HEK293 (cell line): ENCODE measurements at regions not wholly inside any gene's neighbourhood (a gene's known extent, or its start where the extent isn't known, plus 50 kb on each side); places are given as distances from the start of the nearest gene placed in this dataset.

Experiments used
- CTCF ChIA-PET: fragments of 350-600 bp; formaldehyde crosslinking; extraction: SDS; loops from one replicate; lab custom pipeline; 2021; ENCODE audit warnings: antibody characterized with exemption; lab: Yijun Ruan, JAX
- POLR2A ChIA-PET: fragments of 300-600 bp; formaldehyde crosslinking; extraction: SDS; loops from one replicate; lab custom pipeline; 2020; ENCODE audit warnings: antibody characterized with exemption, inconsistent platforms; lab: Yijun Ruan, JAX
- H3K27ac ChIP-seq: fragments of 200-500 bp; sonication (Bioruptor generic); 2 replicates; pipeline ENCODE4 v1.5.1; 2014; ENCODE audit warnings: low read depth, low read length, control low read depth, inconsistent platforms; ENCODE audit errors: extremely low read depth
- H3K36me3 ChIP-seq, 2 experiments: fragments of 200-500 bp in 1 of 2; sonication (Bioruptor generic) in 1 of 2; 1 replicate in 1 of 2; 2 replicates in 1 of 2; pipeline ENCODE4 v1.5.1; 2014 to 2017; ENCODE audit warnings: inconsistent platforms in 2 of 2, low read length in 2 of 2; ENCODE audit not compliant: control insufficient read depth in 2 of 2, insufficient read depth in 1 of 2
- H3K4me1 ChIP-seq: fragments of 200-500 bp; sonication (Bioruptor generic); 2 replicates; pipeline ENCODE4 v1.5.1; 2014; ENCODE audit warnings: mild to moderate bottlenecking, low read length, inconsistent platforms; ENCODE audit not compliant: control insufficient read depth, insufficient read depth
- H3K4me3 ChIP-seq: 2 replicates; pipeline ENCODE4 v1.5.1; 2011; ENCODE audit warnings: low read depth, mild to moderate bottlenecking, control low read depth, low read length, moderate library complexity
- H3K9me3 ChIP-seq: fragments of 200-500 bp; sonication (Bioruptor generic); 2 replicates; pipeline ENCODE4 v1.5.1; 2014; ENCODE audit warnings: low read depth, low read length, inconsistent platforms; ENCODE audit not compliant: control insufficient read depth, insufficient read depth
- GFI1B ChIP-seq: fragments of 450-650 bp; formaldehyde crosslinking; IDR thresholded peaks from 2 replicates; pipeline ENCODE4 v1.5.1; 2016; ENCODE audit warnings: missing biosample characterization, missing genetic modification characterization
- GLI2 ChIP-seq: fragments of 450-650 bp; formaldehyde crosslinking; IDR thresholded peaks from 2 replicates; pipeline ENCODE4; 2017; ENCODE audit warnings: missing biosample characterization, missing genetic modification characterization, low read depth, borderline replicate concordance
- GLIS1 ChIP-seq: fragments of 450-650 bp; formaldehyde crosslinking; IDR thresholded peaks from 2 replicates; pipeline ENCODE4 v1.5.1; 2016; ENCODE audit warnings: missing biosample characterization, missing genetic modification characterization
- KLF17 ChIP-seq: fragments of 450-650 bp; formaldehyde crosslinking; IDR thresholded peaks from 2 replicates; pipeline ENCODE4 v1.5.1; 2016; ENCODE audit warnings: missing biosample characterization, missing genetic modification characterization
- KLF7 ChIP-seq: fragments of 450-650 bp; formaldehyde crosslinking; IDR thresholded peaks from 2 replicates; pipeline ENCODE4 v1.5.1; 2016; ENCODE audit warnings: missing biosample characterization, missing genetic modification characterization, borderline replicate concordance
- KLF9 ChIP-seq: fragments of 450-650 bp; formaldehyde crosslinking; IDR thresholded peaks from 2 replicates; pipeline ENCODE4 v1.5.1; 2016; ENCODE audit warnings: missing biosample characterization, missing genetic modification characterization, low read depth
- MZF1 ChIP-seq: fragments of 450-650 bp; formaldehyde crosslinking; IDR thresholded peaks from 2 replicates; pipeline ENCODE4 v1.5.1; 2017; ENCODE audit warnings: missing biosample characterization, missing genetic modification characterization, borderline replicate concordance
- TRIM28 ChIP-seq: IDR thresholded peaks from 2 replicates; pipeline ENCODE4 v1.6.1; 2011; ENCODE audit warnings: low read length, control low read depth, borderline replicate concordance
- ZBTB17 ChIP-seq: fragments of 450-650 bp; formaldehyde crosslinking; IDR thresholded peaks from 2 replicates; pipeline ENCODE4 v1.5.1; 2016; ENCODE audit warnings: missing biosample characterization, missing genetic modification characterization
- ZBTB7A ChIP-seq: fragments of 450-650 bp; formaldehyde crosslinking; IDR thresholded peaks from 2 replicates; pipeline ENCODE4 v1.5.1; 2016; ENCODE audit warnings: low read depth, missing biosample characterization, missing genetic modification characterization
- ZNF114 ChIP-seq: fragments of 450-650 bp; formaldehyde crosslinking; IDR thresholded peaks from 2 replicates; pipeline ENCODE4 v1.5.0; 2017; ENCODE audit warnings: missing biosample characterization, missing genetic modification characterization
- ZNF132 ChIP-seq: fragments of 450-650 bp; formaldehyde crosslinking; IDR thresholded peaks from 2 replicates; pipeline ENCODE4 v1.5.1; 2017; ENCODE audit warnings: missing biosample characterization, missing genetic modification characterization, borderline replicate concordance
- ZNF157 ChIP-seq: fragments of 450-650 bp; formaldehyde crosslinking; IDR thresholded peaks from 2 replicates; pipeline ENCODE4 v1.5.1; 2016; ENCODE audit warnings: missing biosample characterization, missing genetic modification characterization
- ZNF175 ChIP-seq: fragments of 450-650 bp; formaldehyde crosslinking; IDR thresholded peaks from 2 replicates; pipeline ENCODE4 v1.5.1; 2016; ENCODE audit warnings: missing biosample characterization, missing genetic modification characterization
- ZNF19 ChIP-seq: fragments of 450-650 bp; formaldehyde crosslinking; IDR thresholded peaks from 2 replicates; pipeline ENCODE4; 2016; ENCODE audit warnings: missing biosample characterization, missing genetic modification characterization, low read depth
- ZNF223 ChIP-seq: fragments of 450-650 bp; formaldehyde crosslinking; IDR thresholded peaks from 2 replicates; pipeline ENCODE4 v1.5.1; 2016; ENCODE audit warnings: missing biosample characterization, missing genetic modification characterization
- ZNF24 ChIP-seq: fragments of 450-650 bp; formaldehyde crosslinking; IDR thresholded peaks from 2 replicates; pipeline ENCODE4 v1.5.1; 2016; ENCODE audit warnings: missing biosample characterization, missing genetic modification characterization
- ZNF335 ChIP-seq: fragments of 450-650 bp; formaldehyde crosslinking; conservative IDR thresholded peaks from 2 replicates; pipeline ENCODE4 v1.5.1; 2016; ENCODE audit warnings: missing biosample characterization, missing genetic modification characterization
- ZNF354C ChIP-seq: fragments of 450-650 bp; formaldehyde crosslinking; IDR thresholded peaks from 2 replicates; pipeline ENCODE4 v1.5.1; 2016; ENCODE audit warnings: missing biosample characterization, missing genetic modification characterization, low read depth, borderline replicate concordance
- ZNF48 ChIP-seq: fragments of 450-650 bp; formaldehyde crosslinking; IDR thresholded peaks from 2 replicates; pipeline ENCODE4 v1.5.1; 2016; ENCODE audit warnings: missing biosample characterization, missing genetic modification characterization
- ZNF518A ChIP-seq: fragments of 450-650 bp; formaldehyde crosslinking; conservative IDR thresholded peaks from 2 replicates; pipeline ENCODE4 v1.5.1; 2016; ENCODE audit warnings: low read depth, missing biosample characterization, missing genetic modification characterization
- ZNF544 ChIP-seq: fragments of 450-650 bp; formaldehyde crosslinking; IDR thresholded peaks from 2 replicates; pipeline ENCODE4 v1.5.0; 2017; ENCODE audit warnings: missing biosample characterization, missing genetic modification characterization
- ZNF571 ChIP-seq: fragments of 450-650 bp; formaldehyde crosslinking; IDR thresholded peaks from 2 replicates; pipeline ENCODE4 v1.5.0; 2017; ENCODE audit warnings: missing biosample characterization, missing genetic modification characterization
- ZNF707 ChIP-seq: fragments of 450-650 bp; formaldehyde crosslinking; IDR thresholded peaks from 2 replicates; pipeline ENCODE4 v1.5.1; 2016; ENCODE audit warnings: missing biosample characterization, missing genetic modification characterization
- TF ChIP-seq, protein P1 (sequence below): fragments of 450-650 bp; IDR thresholded peaks from 2 replicates; pipeline ENCODE4 v1.5.1; 2018; ENCODE audit warnings: missing biosample characterization, missing genetic modification characterization
- TF ChIP-seq, protein P2 (sequence below): fragments of 450-650 bp; formaldehyde crosslinking; IDR thresholded peaks from 2 replicates; pipeline ENCODE4 v1.5.1; 2016; ENCODE audit warnings: missing biosample characterization, missing genetic modification characterization
- TF ChIP-seq, protein P3 (sequence below): fragments of 450-650 bp; formaldehyde crosslinking; IDR thresholded peaks from 2 replicates; pipeline ENCODE4 v1.5.1; 2016; ENCODE audit warnings: missing biosample characterization, missing genetic modification characterization, borderline replicate concordance

GRCh38 chr2:217117523-217117922 is 257.7 kb upstream of the TNP1 start:
- no peak for TF ChIP-seq GLI2 (tag by site-specific recombination)
- no peak for TF ChIP-seq ZNF335 (tag by site-specific recombination)
- no peak for TF ChIP-seq ZNF544 (tag by site-specific recombination)
- TF ChIP-seq ZNF48 (tag by site-specific recombination) = no peak
- no peak for TF ChIP-seq ZNF157 (tag by site-specific recombination)
- TF ChIP-seq ZNF19 = no peak
- no peak for TF ChIP-seq TRIM28
- no peak for TF ChIP-seq KLF9
- TF ChIP-seq MZF1 (tag by site-specific recombination) = no peak
- TF ChIP-seq KLF7 (tag by site-specific recombination) = no peak
- no peak for TF ChIP-seq ZNF114
- no peak for TF ChIP-seq ZNF354C
- TF ChIP-seq ZNF175 = no peak
- TF ChIP-seq ZNF24 (tag by site-specific recombination) = no peak
- TF ChIP-seq ZNF223 (tag by site-specific recombination) = no peak
- TF ChIP-seq ZBTB7A = no peak
- no peak for TF ChIP-seq GFI1B (tag by site-specific recombination)
- TF ChIP-seq, protein P1, sequence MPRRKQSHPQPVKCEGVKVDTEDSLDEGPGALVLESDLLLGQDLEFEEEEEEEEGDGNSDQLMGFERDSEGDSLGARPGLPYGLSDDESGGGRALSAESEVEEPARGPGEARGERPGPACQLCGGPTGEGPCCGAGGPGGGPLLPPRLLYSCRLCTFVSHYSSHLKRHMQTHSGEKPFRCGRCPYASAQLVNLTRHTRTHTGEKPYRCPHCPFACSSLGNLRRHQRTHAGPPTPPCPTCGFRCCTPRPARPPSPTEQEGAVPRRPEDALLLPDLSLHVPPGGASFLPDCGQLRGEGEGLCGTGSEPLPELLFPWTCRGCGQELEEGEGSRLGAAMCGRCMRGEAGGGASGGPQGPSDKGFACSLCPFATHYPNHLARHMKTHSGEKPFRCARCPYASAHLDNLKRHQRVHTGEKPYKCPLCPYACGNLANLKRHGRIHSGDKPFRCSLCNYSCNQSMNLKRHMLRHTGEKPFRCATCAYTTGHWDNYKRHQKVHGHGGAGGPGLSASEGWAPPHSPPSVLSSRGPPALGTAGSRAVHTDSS (tag by site-specific recombination) = no peak
- TF ChIP-seq ZBTB17 (tag by site-specific recombination) = no peak
- Histone ChIP-seq H3K27ac (no peak overlapping the region), H3K4me1 (no peaks in the 10 kb centered on the region), H3K4me3 (no peak overlapping the region), H3K36me3 (no peaks in the 10 kb centered on the region), H3K9me3 (no peaks in the 10 kb centered on the region)
- CTCF ChIA-PET = no interaction called here
- POLR2A ChIA-PET = no interaction called here

GRCh38 chr2:217116610-217117009 is 256.7 kb upstream of the TNP1 start:
- ChIA-PET CTCF (interaction anchor here (0.8 kb wide), 1 partner anchor 9 kb away, joined by 3 read pairs; no protein-coding TSS in a partner anchor), POLR2A (no interaction called here)
- Histone ChIP-seq H3K36me3 (no peaks in the 10 kb centered on the region), H3K4me3 (no peak overlapping the region), H3K9me3 (no peaks in the 10 kb centered on the region), H3K4me1 (no peaks in the 10 kb centered on the region), H3K27ac (no peak overlapping the region)
- TF ChIP-seq KLF17 (tag by site-specific recombination) = no peak
- TF ChIP-seq, protein P2, sequence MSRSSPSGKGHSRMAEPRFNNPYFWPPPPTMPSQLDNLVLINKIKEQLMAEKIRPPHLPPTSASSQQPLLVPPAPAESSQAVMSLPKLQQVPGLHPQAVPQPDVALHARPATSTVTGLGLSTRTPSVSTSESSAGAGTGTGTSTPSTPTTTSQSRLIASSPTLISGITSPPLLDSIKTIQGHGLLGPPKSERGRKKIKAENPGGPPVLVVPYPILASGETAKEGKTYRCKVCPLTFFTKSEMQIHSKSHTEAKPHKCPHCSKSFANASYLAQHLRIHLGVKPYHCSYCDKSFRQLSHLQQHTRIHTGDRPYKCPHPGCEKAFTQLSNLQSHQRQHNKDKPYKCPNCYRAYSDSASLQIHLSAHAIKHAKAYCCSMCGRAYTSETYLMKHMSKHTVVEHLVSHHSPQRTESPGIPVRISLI (tag by site-specific recombination) = no peak
- TF ChIP-seq GLIS1 (tag by site-specific recombination) = no peak
- no peak for TF ChIP-seq ZNF707
- no peak for TF ChIP-seq ZBTB7A
- no peak for TF ChIP-seq ZNF132 (tag by site-specific recombination)
- TF ChIP-seq, protein P3, sequence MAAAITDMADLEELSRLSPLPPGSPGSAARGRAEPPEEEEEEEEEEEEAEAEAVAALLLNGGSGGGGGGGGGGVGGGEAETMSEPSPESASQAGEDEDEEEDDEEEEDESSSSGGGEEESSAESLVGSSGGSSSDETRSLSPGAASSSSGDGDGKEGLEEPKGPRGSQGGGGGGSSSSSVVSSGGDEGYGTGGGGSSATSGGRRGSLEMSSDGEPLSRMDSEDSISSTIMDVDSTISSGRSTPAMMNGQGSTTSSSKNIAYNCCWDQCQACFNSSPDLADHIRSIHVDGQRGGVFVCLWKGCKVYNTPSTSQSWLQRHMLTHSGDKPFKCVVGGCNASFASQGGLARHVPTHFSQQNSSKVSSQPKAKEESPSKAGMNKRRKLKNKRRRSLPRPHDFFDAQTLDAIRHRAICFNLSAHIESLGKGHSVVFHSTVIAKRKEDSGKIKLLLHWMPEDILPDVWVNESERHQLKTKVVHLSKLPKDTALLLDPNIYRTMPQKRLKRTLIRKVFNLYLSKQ = no peak
- TF ChIP-seq ZNF518A (tag by site-specific recombination) = no peak
- no peak for TF ChIP-seq ZNF175
- TF ChIP-seq ZNF571 = no peak
